ENCODE measurements at regions not wholly inside any gene's neighbourhood (a gene's known extent, or its start where the extent isn't known, plus 50 kb on each side); places are given as distances from the start of the nearest gene placed in this dataset.

DNA sequence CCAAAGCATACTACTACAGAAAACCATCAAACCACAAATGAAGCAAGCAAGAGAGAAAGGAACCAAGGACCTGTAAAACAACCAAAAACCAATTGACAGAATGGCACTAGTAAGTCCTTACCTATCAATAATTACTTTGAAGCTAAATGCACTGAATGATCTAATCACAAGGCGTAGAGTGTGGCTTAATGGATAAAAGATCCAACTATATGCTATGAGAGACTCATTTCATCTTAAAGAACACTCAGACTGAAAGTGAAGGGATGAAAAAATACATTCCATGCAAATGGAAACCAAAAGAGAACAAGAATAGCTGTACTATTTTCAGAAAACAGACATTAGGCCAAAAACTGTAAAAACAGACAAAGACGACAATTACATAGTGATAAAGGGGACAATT lies 70.7 kb downstream of the CRPPA start:
- TF ChIP-seq, protein P1, sequence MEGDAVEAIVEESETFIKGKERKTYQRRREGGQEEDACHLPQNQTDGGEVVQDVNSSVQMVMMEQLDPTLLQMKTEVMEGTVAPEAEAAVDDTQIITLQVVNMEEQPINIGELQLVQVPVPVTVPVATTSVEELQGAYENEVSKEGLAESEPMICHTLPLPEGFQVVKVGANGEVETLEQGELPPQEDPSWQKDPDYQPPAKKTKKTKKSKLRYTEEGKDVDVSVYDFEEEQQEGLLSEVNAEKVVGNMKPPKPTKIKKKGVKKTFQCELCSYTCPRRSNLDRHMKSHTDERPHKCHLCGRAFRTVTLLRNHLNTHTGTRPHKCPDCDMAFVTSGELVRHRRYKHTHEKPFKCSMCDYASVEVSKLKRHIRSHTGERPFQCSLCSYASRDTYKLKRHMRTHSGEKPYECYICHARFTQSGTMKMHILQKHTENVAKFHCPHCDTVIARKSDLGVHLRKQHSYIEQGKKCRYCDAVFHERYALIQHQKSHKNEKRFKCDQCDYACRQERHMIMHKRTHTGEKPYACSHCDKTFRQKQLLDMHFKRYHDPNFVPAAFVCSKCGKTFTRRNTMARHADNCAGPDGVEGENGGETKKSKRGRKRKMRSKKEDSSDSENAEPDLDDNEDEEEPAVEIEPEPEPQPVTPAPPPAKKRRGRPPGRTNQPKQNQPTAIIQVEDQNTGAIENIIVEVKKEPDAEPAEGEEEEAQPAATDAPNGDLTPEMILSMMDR (IDR thresholded peaks at IDR 0.05) = no peak
- no peak for TF ChIP-seq POLR2A (IDR thresholded peaks at IDR 0.05)

All from vagina (tissue), 2 donors.